ENCODE measurements at regions not wholly inside any gene's neighbourhood (a gene's known extent, or its start where the extent isn't known, plus 50 kb on each side); places are given as distances from the start of the nearest gene placed in this dataset.

DNA sequence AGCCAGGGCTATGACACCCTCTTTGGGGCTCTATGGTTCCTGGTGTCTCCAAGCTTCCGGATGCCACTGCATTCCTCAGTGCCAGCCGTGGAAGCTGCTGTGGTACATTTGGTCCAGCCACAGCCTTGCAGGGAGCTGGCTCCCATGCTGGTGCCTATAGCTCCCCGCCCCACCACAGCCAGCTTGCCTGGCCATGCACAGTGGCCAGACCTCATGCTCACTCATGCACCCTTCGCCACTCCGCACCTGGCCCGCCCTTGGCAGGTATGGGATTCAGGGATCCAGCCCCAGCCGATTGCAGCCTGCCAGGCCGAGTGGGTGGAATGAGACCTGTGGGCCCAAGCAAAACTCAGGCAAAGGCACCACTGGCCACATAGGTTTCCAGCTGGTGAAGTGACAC, 354.8 kb downstream of the GRIA2 start:
- Histone ChIP-seq H3K4me3 (ENCODE audit: low read length, poor library complexity, severe bottlenecking) (no peak overlapping the region), H3K79me2 (ENCODE audit: insufficient read depth, low read length) (no peaks in the 10 kb centered on the region), H4K20me1 (ENCODE audit: insufficient read depth, low read length, poor library complexity, severe bottlenecking) (no peaks in the 10 kb centered on the region), H3K9ac (ENCODE audit: low read depth, low read length, poor library complexity, severe bottlenecking) (no peak overlapping the region), H3K4me2 (ENCODE audit: low read depth, low read length, poor library complexity, severe bottlenecking) (no peak overlapping the region), H3F3A (ENCODE audit: low read depth) (no peaks in the 10 kb centered on the region), H3K27me3 (ENCODE audit: insufficient read depth, low read length, poor library complexity, severe bottlenecking) (no peaks in the 10 kb centered on the region), H3K9me3 (ENCODE audit: insufficient read depth, low read depth, low read length) (no peaks in the 10 kb centered on the region), H3K9me2 (replicated peaks; ENCODE audit: low read depth, low read length) (no peaks in the 10 kb centered on the region), H2AFZ (ENCODE audit: low read length) (no peak overlapping the region), H3K36me3 (ENCODE audit: insufficient read depth, low read length) (no peaks in the 10 kb centered on the region), H3K4me1 (ENCODE audit: insufficient read depth, low read length, poor library complexity, severe bottlenecking) (no peaks in the 10 kb centered on the region)
- TF ChIP-seq, protein P1, sequence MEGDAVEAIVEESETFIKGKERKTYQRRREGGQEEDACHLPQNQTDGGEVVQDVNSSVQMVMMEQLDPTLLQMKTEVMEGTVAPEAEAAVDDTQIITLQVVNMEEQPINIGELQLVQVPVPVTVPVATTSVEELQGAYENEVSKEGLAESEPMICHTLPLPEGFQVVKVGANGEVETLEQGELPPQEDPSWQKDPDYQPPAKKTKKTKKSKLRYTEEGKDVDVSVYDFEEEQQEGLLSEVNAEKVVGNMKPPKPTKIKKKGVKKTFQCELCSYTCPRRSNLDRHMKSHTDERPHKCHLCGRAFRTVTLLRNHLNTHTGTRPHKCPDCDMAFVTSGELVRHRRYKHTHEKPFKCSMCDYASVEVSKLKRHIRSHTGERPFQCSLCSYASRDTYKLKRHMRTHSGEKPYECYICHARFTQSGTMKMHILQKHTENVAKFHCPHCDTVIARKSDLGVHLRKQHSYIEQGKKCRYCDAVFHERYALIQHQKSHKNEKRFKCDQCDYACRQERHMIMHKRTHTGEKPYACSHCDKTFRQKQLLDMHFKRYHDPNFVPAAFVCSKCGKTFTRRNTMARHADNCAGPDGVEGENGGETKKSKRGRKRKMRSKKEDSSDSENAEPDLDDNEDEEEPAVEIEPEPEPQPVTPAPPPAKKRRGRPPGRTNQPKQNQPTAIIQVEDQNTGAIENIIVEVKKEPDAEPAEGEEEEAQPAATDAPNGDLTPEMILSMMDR (conservative IDR thresholded peaks at IDR 0.05; ENCODE audit: low read length), result no peak
- TF ChIP-seq EZH2phosphoT487 (IDR thresholded peaks at IDR 0.05; ENCODE audit: borderline replicate concordance), result no peak

DNA sequence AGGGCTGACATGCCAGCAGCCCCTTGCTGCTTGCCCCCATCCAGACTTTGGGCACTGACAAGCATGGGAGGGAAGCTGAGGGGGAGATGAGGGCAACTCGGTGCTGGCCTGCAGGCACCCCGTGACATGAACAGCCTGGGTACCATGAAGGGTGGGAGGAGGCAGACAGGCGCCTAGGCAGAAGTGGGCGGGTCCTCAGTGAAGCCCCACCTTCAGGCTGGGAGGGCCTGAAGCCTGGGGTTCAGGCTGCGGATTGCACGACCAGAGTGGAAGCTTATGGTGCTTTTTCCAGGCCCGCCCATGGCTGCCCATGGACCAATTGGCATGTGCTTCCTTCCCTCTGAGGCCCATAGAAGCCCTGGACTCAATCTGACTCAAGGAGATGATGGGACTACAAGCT, 354.1 kb downstream of the GRIA2 start:
- H3K4me3 ChIP-seq (ENCODE audit: low read length, poor library complexity, severe bottlenecking), result no peak overlapping the region
- no peaks in the 10 kb centered on the region for H4K20me1 ChIP-seq (ENCODE audit: insufficient read depth, low read length, poor library complexity, severe bottlenecking)
- no peak overlapping the region for H3K9ac ChIP-seq (ENCODE audit: low read depth, low read length, poor library complexity, severe bottlenecking)
- H3F3A ChIP-seq (ENCODE audit: low read depth), result no peaks in the 10 kb centered on the region
- H3K79me2 ChIP-seq (ENCODE audit: insufficient read depth, low read length), result no peaks in the 10 kb centered on the region
- TF ChIP-seq EZH2phosphoT487 (IDR thresholded peaks at IDR 0.05; ENCODE audit: borderline replicate concordance), result no peak
- H3K27me3 ChIP-seq (ENCODE audit: insufficient read depth, low read length, poor library complexity, severe bottlenecking), result no peaks in the 10 kb centered on the region
- no peak overlapping the region for H3K4me2 ChIP-seq (ENCODE audit: low read depth, low read length, poor library complexity, severe bottlenecking)
- H3K9me2 ChIP-seq (replicated peaks; ENCODE audit: low read depth, low read length), result no peaks in the 10 kb centered on the region
- no peaks in the 10 kb centered on the region for H3K4me1 ChIP-seq (ENCODE audit: insufficient read depth, low read length, poor library complexity, severe bottlenecking)
- no peaks in the 10 kb centered on the region for H3K36me3 ChIP-seq (ENCODE audit: insufficient read depth, low read length)
- no peak overlapping the region for H2AFZ ChIP-seq (ENCODE audit: low read length)
- H3K9me3 ChIP-seq (ENCODE audit: insufficient read depth, low read depth, low read length), result no peaks in the 10 kb centered on the region

DNA sequence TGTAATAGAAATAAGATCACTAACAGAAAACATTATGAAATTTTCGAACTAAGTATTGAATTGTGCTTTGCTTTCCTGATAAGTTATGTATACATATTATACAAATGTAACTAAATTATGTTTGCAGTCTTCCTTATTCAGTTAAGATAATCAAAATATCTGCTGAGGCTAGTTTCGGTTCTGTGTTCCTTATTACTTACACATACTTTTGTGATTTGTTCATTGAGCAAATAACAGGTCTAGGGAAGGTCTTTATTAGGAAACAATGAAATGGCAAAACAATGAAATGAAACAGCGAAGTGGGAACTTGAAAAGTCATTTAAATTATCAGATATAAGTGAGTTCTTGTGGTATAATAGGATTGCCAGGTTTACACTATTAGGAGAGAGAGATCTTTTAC, 352.4 kb downstream of the GRIA2 start:
- Histone ChIP-seq H3K27me3 (ENCODE audit: insufficient read depth, low read length, poor library complexity, severe bottlenecking) (no peaks in the 10 kb centered on the region), H2AFZ (ENCODE audit: low read length) (no peak overlapping the region), H3F3A (ENCODE audit: low read depth) (no peaks in the 10 kb centered on the region)

GRCh38 chr4:157572284-157572683, 351.8 kb downstream of the GRIA2 start:
- Histone ChIP-seq H3K4me3 (ENCODE audit: low read length, poor library complexity, severe bottlenecking) (no peak overlapping the region), H3K27me3 (ENCODE audit: insufficient read depth, low read length, poor library complexity, severe bottlenecking) (no peaks in the 10 kb centered on the region), H3K9ac (ENCODE audit: low read depth, low read length, poor library complexity, severe bottlenecking) (no peak overlapping the region), H3K9me2 (replicated peaks; ENCODE audit: low read depth, low read length) (no peaks in the 10 kb centered on the region), H2AFZ (ENCODE audit: low read length) (no peak overlapping the region), H3K9me3 (ENCODE audit: insufficient read depth, low read depth, low read length) (no peaks in the 10 kb centered on the region), H3K36me3 (ENCODE audit: insufficient read depth, low read length) (no peaks in the 10 kb centered on the region), H3F3A (ENCODE audit: low read depth) (no peaks in the 10 kb centered on the region), H3K4me1 (ENCODE audit: insufficient read depth, low read length, poor library complexity, severe bottlenecking) (no peaks in the 10 kb centered on the region), H3K79me2 (ENCODE audit: insufficient read depth, low read length) (no peaks in the 10 kb centered on the region), H3K4me2 (ENCODE audit: low read depth, low read length, poor library complexity, severe bottlenecking) (no peak overlapping the region), H4K20me1 (ENCODE audit: insufficient read depth, low read length, poor library complexity, severe bottlenecking) (no peaks in the 10 kb centered on the region)
- no peak for TF ChIP-seq EZH2phosphoT487 (IDR thresholded peaks at IDR 0.05; ENCODE audit: borderline replicate concordance)
- TF ChIP-seq, protein P1 (conservative IDR thresholded peaks at IDR 0.05; ENCODE audit: low read length), result no peak

More for the DNA sequence above, 352.4 kb downstream of the GRIA2 start:
- H3K9me3 ChIP-seq (ENCODE audit: insufficient read depth, low read depth, low read length), result no peaks in the 10 kb centered on the region
- no peak overlapping the region for H3K4me2 ChIP-seq (ENCODE audit: low read depth, low read length, poor library complexity, severe bottlenecking)
- H3K79me2 ChIP-seq (ENCODE audit: insufficient read depth, low read length), result no peaks in the 10 kb centered on the region
- H3K36me3 ChIP-seq (ENCODE audit: insufficient read depth, low read length), result no peaks in the 10 kb centered on the region
- H3K9me2 ChIP-seq (replicated peaks; ENCODE audit: low read depth, low read length), result no peaks in the 10 kb centered on the region
- no peaks in the 10 kb centered on the region for H3K4me1 ChIP-seq (ENCODE audit: insufficient read depth, low read length, poor library complexity, severe bottlenecking)
- no peak for TF ChIP-seq EZH2phosphoT487 (IDR thresholded peaks at IDR 0.05; ENCODE audit: borderline replicate concordance)
- TF ChIP-seq, protein P1 (conservative IDR thresholded peaks at IDR 0.05; ENCODE audit: low read length), result no peak
- H3K9ac ChIP-seq (ENCODE audit: low read depth, low read length, poor library complexity, severe bottlenecking), result no peak overlapping the region
- H4K20me1 ChIP-seq (ENCODE audit: insufficient read depth, low read length, poor library complexity, severe bottlenecking), result no peaks in the 10 kb centered on the region
- no peak overlapping the region for H3K4me3 ChIP-seq (ENCODE audit: low read length, poor library complexity, severe bottlenecking)

Measured in Loucy (cell line).